ENCODE measurements at regions not wholly inside any gene's neighbourhood (a gene's known extent, or its start where the extent isn't known, plus 50 kb on each side); places are given as distances from the start of the nearest gene placed in this dataset.

- TF ChIP-seq, protein P1, sequence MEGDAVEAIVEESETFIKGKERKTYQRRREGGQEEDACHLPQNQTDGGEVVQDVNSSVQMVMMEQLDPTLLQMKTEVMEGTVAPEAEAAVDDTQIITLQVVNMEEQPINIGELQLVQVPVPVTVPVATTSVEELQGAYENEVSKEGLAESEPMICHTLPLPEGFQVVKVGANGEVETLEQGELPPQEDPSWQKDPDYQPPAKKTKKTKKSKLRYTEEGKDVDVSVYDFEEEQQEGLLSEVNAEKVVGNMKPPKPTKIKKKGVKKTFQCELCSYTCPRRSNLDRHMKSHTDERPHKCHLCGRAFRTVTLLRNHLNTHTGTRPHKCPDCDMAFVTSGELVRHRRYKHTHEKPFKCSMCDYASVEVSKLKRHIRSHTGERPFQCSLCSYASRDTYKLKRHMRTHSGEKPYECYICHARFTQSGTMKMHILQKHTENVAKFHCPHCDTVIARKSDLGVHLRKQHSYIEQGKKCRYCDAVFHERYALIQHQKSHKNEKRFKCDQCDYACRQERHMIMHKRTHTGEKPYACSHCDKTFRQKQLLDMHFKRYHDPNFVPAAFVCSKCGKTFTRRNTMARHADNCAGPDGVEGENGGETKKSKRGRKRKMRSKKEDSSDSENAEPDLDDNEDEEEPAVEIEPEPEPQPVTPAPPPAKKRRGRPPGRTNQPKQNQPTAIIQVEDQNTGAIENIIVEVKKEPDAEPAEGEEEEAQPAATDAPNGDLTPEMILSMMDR (conservative IDR thresholded peaks at IDR 0.05) = no peak
- no peak for TF ChIP-seq EZH2 (IDR thresholded peaks at IDR 0.05; ENCODE audit: low read depth)
These were observed 210.1 kb upstream of the KCTD7 start for GRCh38 chr7:66418537-66418936.
